ENCODE measurements at regions not wholly inside any gene's neighbourhood (a gene's known extent, or its start where the extent isn't known, plus 50 kb on each side); places are given as distances from the start of the nearest gene placed in this dataset.

- no peaks in the 10 kb centered on the region for H3K27me3 ChIP-seq (ENCODE audit: control insufficient read depth, insufficient read depth, low read length)
- H3K9me3 ChIP-seq (ENCODE audit: control insufficient read depth, insufficient read depth, low read length) = no peaks in the 10 kb centered on the region
- no peak overlapping the region for H3K4me3 ChIP-seq (ENCODE audit: low read length)
- no peak overlapping the region for H3K27ac ChIP-seq (ENCODE audit: low read length)
- H3K4me1 ChIP-seq (ENCODE audit: control insufficient read depth, insufficient read depth, low read length) = no peaks in the 10 kb centered on the region; the same call in 1 of the 2 replicates
- no peak for DNase-seq (ENCODE audit: low read depth, low spot score)
- WGBS (ENCODE audit: insufficient coverage, insufficient read length) = no CpG with 5 or more reads among the region's 8 CpGs
- no peaks in the 10 kb centered on the region for H3K36me3 ChIP-seq (ENCODE audit: control insufficient read depth, insufficient read depth, low read length)
These were observed 513.5 kb upstream of the PROK2 start for GRCh38 chr3:72298201-72299152.

- no CpG with 5 or more reads among the region's 1 CpG for WGBS (ENCODE audit: insufficient coverage, insufficient read length)
These were observed 512.5 kb upstream of the PROK2 start for GRCh38 chr3:72297481-72297880.

GRCh38 chr3:72296477-72297111 is 511.6 kb upstream of the PROK2 start:
- Histone ChIP-seq H3K4me1 (ENCODE audit: control insufficient read depth, insufficient read depth, low read length) (no peaks in the 10 kb centered on the region; the same call in 1 of the 2 replicates), H3K9me3 (ENCODE audit: control insufficient read depth, insufficient read depth, low read length) (no peaks in the 10 kb centered on the region), H3K4me3 (ENCODE audit: low read length) (no peak overlapping the region), H3K27ac (ENCODE audit: low read length) (no peak overlapping the region), H3K27me3 (ENCODE audit: control insufficient read depth, insufficient read depth, low read length) (no peaks in the 10 kb centered on the region), H3K36me3 (ENCODE audit: control insufficient read depth, insufficient read depth, low read length) (no peaks in the 10 kb centered on the region)
- no peak for DNase-seq (ENCODE audit: low read depth, low spot score)
- WGBS (ENCODE audit: insufficient coverage, insufficient read length) = no CpG with 5 or more reads among the region's 8 CpGs

More at GRCh38 chr3:72297481-72297880, 512.5 kb upstream of the PROK2 start:
- no peak overlapping the region for H3K4me3 ChIP-seq (ENCODE audit: low read length)
- H3K36me3 ChIP-seq (ENCODE audit: control insufficient read depth, insufficient read depth, low read length) = no peaks in the 10 kb centered on the region
- H3K9me3 ChIP-seq (ENCODE audit: control insufficient read depth, insufficient read depth, low read length) = no peaks in the 10 kb centered on the region
- H3K27ac ChIP-seq (ENCODE audit: low read length) = no peak overlapping the region
- H3K27me3 ChIP-seq (ENCODE audit: control insufficient read depth, insufficient read depth, low read length) = no peaks in the 10 kb centered on the region
- DNase-seq (ENCODE audit: low read depth, low spot score) = no peak
- no peaks in the 10 kb centered on the region; the same call in 1 of the 2 replicates for H3K4me1 ChIP-seq (ENCODE audit: control insufficient read depth, insufficient read depth, low read length)

- no CpG with 5 or more reads among the region's 7 CpGs for WGBS (ENCODE audit: insufficient coverage, insufficient read length)
These were observed 511.1 kb upstream of the PROK2 start for GRCh38 chr3:72295962-72296450.

GRCh38 chr3:72295276-72295961 is 510.5 kb upstream of the PROK2 start:
- no peak overlapping the region for H3K27ac ChIP-seq (ENCODE audit: low read length)
- no peak overlapping the region for H3K4me3 ChIP-seq (ENCODE audit: low read length)
- no peaks in the 10 kb centered on the region for H3K9me3 ChIP-seq (ENCODE audit: control insufficient read depth, insufficient read depth, low read length)
- no CpG with 5 or more reads among the region's 7 CpGs for WGBS (ENCODE audit: insufficient coverage, insufficient read length)
- no peaks in the 10 kb centered on the region; the same call in 1 of the 2 replicates for H3K4me1 ChIP-seq (ENCODE audit: control insufficient read depth, insufficient read depth, low read length)
- H3K36me3 ChIP-seq (ENCODE audit: control insufficient read depth, insufficient read depth, low read length) = no peaks in the 10 kb centered on the region
- no peak for DNase-seq (ENCODE audit: low read depth, low spot score)
- H3K27me3 ChIP-seq (ENCODE audit: control insufficient read depth, insufficient read depth, low read length) = no peaks in the 10 kb centered on the region

More at GRCh38 chr3:72295962-72296450, 511.1 kb upstream of the PROK2 start:
- Histone ChIP-seq H3K27me3 (ENCODE audit: control insufficient read depth, insufficient read depth, low read length) (no peaks in the 10 kb centered on the region), H3K9me3 (ENCODE audit: control insufficient read depth, insufficient read depth, low read length) (no peaks in the 10 kb centered on the region), H3K4me3 (ENCODE audit: low read length) (no peak overlapping the region), H3K27ac (ENCODE audit: low read length) (no peak overlapping the region), H3K36me3 (ENCODE audit: control insufficient read depth, insufficient read depth, low read length) (no peaks in the 10 kb centered on the region), H3K4me1 (ENCODE audit: control insufficient read depth, insufficient read depth, low read length) (no peaks in the 10 kb centered on the region; the same call in 1 of the 2 replicates)
- DNase-seq (ENCODE audit: low read depth, low spot score) = no peak

GRCh38 chr3:72290859-72291638 is 506.1 kb upstream of the PROK2 start:
- no peak for DNase-seq (ENCODE audit: low read depth, low spot score)
- Histone ChIP-seq H3K27me3 (ENCODE audit: control insufficient read depth, insufficient read depth, low read length) (no peaks in the 10 kb centered on the region), H3K4me1 (ENCODE audit: control insufficient read depth, insufficient read depth, low read length) (0 out of 2 replicates have a peak, but pooled peaks cover 2% of the 10 kb centered on the region)

GRCh38 chr3:72289692-72290071 is 504.7 kb upstream of the PROK2 start:
- no peaks in the 10 kb centered on the region for H3K9me3 ChIP-seq (ENCODE audit: control insufficient read depth, insufficient read depth, low read length)
- no peak for DNase-seq (ENCODE audit: low read depth, low spot score)
- no peak overlapping the region for H3K4me3 ChIP-seq (ENCODE audit: low read length)
- no peak overlapping the region for H3K27ac ChIP-seq (ENCODE audit: low read length)
- no peaks in the 10 kb centered on the region for H3K27me3 ChIP-seq (ENCODE audit: control insufficient read depth, insufficient read depth, low read length)
- no CpG with 5 or more reads among the region's 4 CpGs for WGBS (ENCODE audit: insufficient coverage, insufficient read length)
- 0 out of 2 replicates have a peak, but pooled peaks cover 2% of the 10 kb centered on the region for H3K4me1 ChIP-seq (ENCODE audit: control insufficient read depth, insufficient read depth, low read length)
- no peaks in the 10 kb centered on the region for H3K36me3 ChIP-seq (ENCODE audit: control insufficient read depth, insufficient read depth, low read length)

More at GRCh38 chr3:72290859-72291638, 506.1 kb upstream of the PROK2 start:
- H3K4me3 ChIP-seq (ENCODE audit: low read length) = no peak overlapping the region
- WGBS (ENCODE audit: insufficient coverage, insufficient read length) = no CpG with 5 or more reads among the region's 10 CpGs
- H3K27ac ChIP-seq (ENCODE audit: low read length) = no peak overlapping the region
- no peaks in the 10 kb centered on the region for H3K36me3 ChIP-seq (ENCODE audit: control insufficient read depth, insufficient read depth, low read length)
- H3K9me3 ChIP-seq (ENCODE audit: control insufficient read depth, insufficient read depth, low read length) = no peaks in the 10 kb centered on the region

GRCh38 chr3:72288955-72289691 is 504.2 kb upstream of the PROK2 start:
- Histone ChIP-seq H3K4me3 (ENCODE audit: low read length) (no peak overlapping the region), H3K4me1 (ENCODE audit: control insufficient read depth, insufficient read depth, low read length) (0 out of 2 replicates have a peak, but pooled peaks cover 2% of the 10 kb centered on the region), H3K9me3 (ENCODE audit: control insufficient read depth, insufficient read depth, low read length) (no peaks in the 10 kb centered on the region), H3K27ac (ENCODE audit: low read length) (no peak overlapping the region), H3K36me3 (ENCODE audit: control insufficient read depth, insufficient read depth, low read length) (no peaks in the 10 kb centered on the region), H3K27me3 (ENCODE audit: control insufficient read depth, insufficient read depth, low read length) (no peaks in the 10 kb centered on the region)
- no CpG with 5 or more reads among the region's 25 CpGs for WGBS (ENCODE audit: insufficient coverage, insufficient read length)
- DNase-seq (ENCODE audit: low read depth, low spot score) = no peak

- H3K27me3 ChIP-seq (ENCODE audit: control insufficient read depth, insufficient read depth, low read length) = no peaks in the 10 kb centered on the region
- DNase-seq (ENCODE audit: low read depth, low spot score) = no peak
- no peak overlapping the region for H3K27ac ChIP-seq (ENCODE audit: low read length)
- H3K4me3 ChIP-seq (ENCODE audit: low read length) = no peak overlapping the region
- no peaks in the 10 kb centered on the region for H3K9me3 ChIP-seq (ENCODE audit: control insufficient read depth, insufficient read depth, low read length)
- WGBS (ENCODE audit: insufficient coverage, insufficient read length) = no CpG with 5 or more reads among the region's 1 CpG
- H3K4me1 ChIP-seq (ENCODE audit: control insufficient read depth, insufficient read depth, low read length) = 0 out of 2 replicates have a peak, but pooled peaks cover 2% of the 10 kb centered on the region
- H3K36me3 ChIP-seq (ENCODE audit: control insufficient read depth, insufficient read depth, low read length) = no peaks in the 10 kb centered on the region
These were observed 503.0 kb upstream of the PROK2 start for GRCh38 chr3:72287956-72288355.

Data from iPS DF 6.9 (cell line).